Right atrium auricular region (tissue), 2 donors: ENCODE measurements at regions not wholly inside any gene's neighbourhood (a gene's known extent, or its start where the extent isn't known, plus 50 kb on each side); places are given as distances from the start of the nearest gene placed in this dataset.
"Not testable (repeated sequence)": the region's sequence is repeated elsewhere in the genome, so short reads cannot be mapped to it uniquely, and the experiment has no call there.

Experiments used
- DNase-seq: peaks from one replicate; pipeline ENCODE4 v3.0.0-alpha.2; 2019; ENCODE audit warnings: low spot score
- H3K27ac ChIP-seq, 2 donors: fragments of 200-600 bp; sonication (generic); 1 replicate in 1 of 2; 2 replicates in 1 of 2; pipeline ENCODE4 v1.5.1; 2016 to 2019
- H3K27me3 ChIP-seq, 2 donors: fragments of 200-600 bp; sonication (generic); one replicate each; pipeline versions ENCODE4 v1.5.1 to v1.6.0; 2017 to 2019
- H3K36me3 ChIP-seq: fragments of 200-600 bp; sonication (generic); one replicate; pipeline ENCODE4 v1.5.1; 2016
- H3K4me1 ChIP-seq, 2 donors: fragments of 200-600 bp; sonication (generic); one replicate each; pipeline versions ENCODE4 v1.5.1 to v1.6.0; 2017 to 2019
- H3K4me3 ChIP-seq, 2 donors: fragments of 200-600 bp; sonication (generic); 1 replicate in 1 of 2; 2 replicates in 1 of 2; pipeline ENCODE4 v1.5.1; 2017 to 2019; ENCODE audit warnings: mild to moderate bottlenecking in 1 of 2, moderate library complexity in 1 of 2
- H3K9me3 ChIP-seq, 2 donors: fragments of 200-600 bp; sonication (generic); one replicate each; pipeline ENCODE4 v1.5.1; 2019
- CTCF ChIP-seq, 2 donors: fragments of 200-600 bp; sonication (generic); IDR thresholded peaks; one replicate each; pipeline ENCODE4 v1.5.1; 2019; ENCODE audit warnings: antibody characterized with exemption in 2 of 2

GRCh38 chr5:82448374-82448773 lies 170.2 kb upstream of the RPS23 start:
- no peak for TF ChIP-seq CTCF (IDR thresholded peaks at IDR 0.05)
- Histone ChIP-seq H3K27ac (no peak overlapping the region), H3K36me3 (no peaks in the 10 kb centered on the region), H3K9me3 (peaks cover 0 to 13% of the 10 kb centered on the region in 2 donors), H3K4me1 (no peaks in the 10 kb centered on the region), H3K27me3 (no peaks in the 10 kb centered on the region), H3K4me3 (no peak overlapping the region)
- DNase-seq: no peak

GRCh38 chr5:82447913-82448312 lies 169.8 kb upstream of the RPS23 start:
- no peak overlapping the region for H3K27ac ChIP-seq
- H3K27me3 ChIP-seq: no peaks in the 10 kb centered on the region
- H3K9me3 ChIP-seq: peaks cover 0 to 13% of the 10 kb centered on the region in 2 donors
- no peak for DNase-seq
- TF ChIP-seq CTCF (IDR thresholded peaks at IDR 0.05): no peak
- no peaks in the 10 kb centered on the region for H3K4me1 ChIP-seq
- no peaks in the 10 kb centered on the region for H3K36me3 ChIP-seq
- H3K4me3 ChIP-seq: no peak overlapping the region

GRCh38 chr5:82446809-82447208 lies 168.7 kb upstream of the RPS23 start:
- Histone ChIP-seq H3K36me3 (no peaks in the 10 kb centered on the region), H3K27me3 (no peaks in the 10 kb centered on the region), H3K4me3 (no peak overlapping the region), H3K4me1 (no peaks in the 10 kb centered on the region), H3K9me3 (peaks cover 0 to 7% of the 10 kb centered on the region in 2 donors), H3K27ac (peak overlapping the region in 1 of 2 donors; percentile 29)
- DNase-seq: no peak
- TF ChIP-seq CTCF (IDR thresholded peaks at IDR 0.05): no peak

- Histone ChIP-seq H3K27ac (no peak overlapping the region), H3K27me3 (no peaks in the 10 kb centered on the region)
These were observed 167.7 kb upstream of the RPS23 start for GRCh38 chr5:82445726-82446335.

GRCh38 chr5:82439750-82440445 lies 161.7 kb upstream of the RPS23 start:
- Histone ChIP-seq H3K27ac (no peak overlapping the region), H3K9me3 (no peaks in the 10 kb centered on the region), H3K4me3 (no peak overlapping the region), H3K27me3 (no peaks in the 10 kb centered on the region), H3K4me1 (no peaks in the 10 kb centered on the region), H3K36me3 (no peaks in the 10 kb centered on the region)
- DNase-seq: no peak
- no peak for TF ChIP-seq CTCF (IDR thresholded peaks at IDR 0.05)

More at GRCh38 chr5:82445726-82446335, 167.7 kb upstream of the RPS23 start:
- Histone ChIP-seq H3K4me1 (no peaks in the 10 kb centered on the region), H3K4me3 (no peak overlapping the region), H3K36me3 (no peaks in the 10 kb centered on the region), H3K9me3 (peaks cover 0 to 2% of the 10 kb centered on the region in 2 donors)
- no peak for DNase-seq
- TF ChIP-seq CTCF (IDR thresholded peaks at IDR 0.05): no peak

- not testable (repeated sequence) for H3K4me3 ChIP-seq, DNase-seq, H3K27ac ChIP-seq, H3K4me1 ChIP-seq, H3K9me3 ChIP-seq, H3K27me3 ChIP-seq, H3K36me3 ChIP-seq
These were observed 159.4 kb upstream of the RPS23 start for GRCh38 chr5:82437565-82437964.
